ENCODE measurements at regions not wholly inside any gene's neighbourhood (a gene's known extent, or its start where the extent isn't known, plus 50 kb on each side); places are given as distances from the start of the nearest gene placed in this dataset.

GRCh38 chr11:120060512-120060911 is 77.4 kb downstream of the TRIM29 start:
- TF ChIP-seq CTCF (IDR thresholded peaks at IDR 0.05): no peak
- TF ChIP-seq POLR2A (IDR thresholded peaks at IDR 0.05): no peak
- TF ChIP-seq POLR2AphosphoS5 (IDR thresholded peaks at IDR 0.05; ENCODE audit: insufficient read depth in 1 of 2, low read depth in 1 of 2): no peak
